Neural cell (in vitro differentiated cells): ENCODE measurements at regions not wholly inside any gene's neighbourhood (a gene's known extent, or its start where the extent isn't known, plus 50 kb on each side); places are given as distances from the start of the nearest gene placed in this dataset.

Experiments
- POLR2AphosphoS5 ChIP-seq: IDR thresholded peaks from 2 replicates; pipeline ENCODE4 v1.6.1; 2012
- RAD21 ChIP-seq: fragments of 450-650 bp; conservative IDR thresholded peaks from 2 replicates; pipeline ENCODE4 v1.6.1; 2014; ENCODE audit warnings: antibody characterized with exemption, mild to moderate bottlenecking, moderate library complexity
- TAF1 ChIP-seq: IDR thresholded peaks from 2 replicates; pipeline ENCODE4 v1.6.1; 2012; ENCODE audit warnings: low read depth
- TF ChIP-seq, protein P1 (sequence below): fragments of 450-650 bp; IDR thresholded peaks from 2 replicates; pipeline ENCODE4 v1.5.1; 2014; ENCODE audit warnings: antibody characterized with exemption, mild to moderate bottlenecking, moderate library complexity; ENCODE audit not compliant: poor library complexity, severe bottlenecking

DNA sequence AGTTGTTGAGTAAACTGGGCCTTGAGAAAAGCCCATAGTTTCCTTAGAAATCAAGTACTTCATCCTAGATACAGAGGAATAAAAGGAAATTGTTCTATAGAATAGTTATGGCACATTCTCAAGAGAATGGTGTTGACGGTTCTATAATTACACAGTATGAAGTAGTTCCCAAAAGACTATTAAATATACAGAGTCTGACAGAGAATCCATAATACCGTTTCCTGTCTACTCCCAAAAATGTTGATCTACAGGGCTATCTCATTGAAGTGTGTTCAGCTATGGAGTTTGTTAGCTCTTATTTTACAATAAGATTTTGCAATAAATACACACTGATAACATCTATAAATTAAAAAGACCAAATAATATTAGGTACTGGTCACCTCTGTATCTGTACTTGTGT lies 799.7 kb downstream of the RPS29 start:
- TF ChIP-seq, protein P1, sequence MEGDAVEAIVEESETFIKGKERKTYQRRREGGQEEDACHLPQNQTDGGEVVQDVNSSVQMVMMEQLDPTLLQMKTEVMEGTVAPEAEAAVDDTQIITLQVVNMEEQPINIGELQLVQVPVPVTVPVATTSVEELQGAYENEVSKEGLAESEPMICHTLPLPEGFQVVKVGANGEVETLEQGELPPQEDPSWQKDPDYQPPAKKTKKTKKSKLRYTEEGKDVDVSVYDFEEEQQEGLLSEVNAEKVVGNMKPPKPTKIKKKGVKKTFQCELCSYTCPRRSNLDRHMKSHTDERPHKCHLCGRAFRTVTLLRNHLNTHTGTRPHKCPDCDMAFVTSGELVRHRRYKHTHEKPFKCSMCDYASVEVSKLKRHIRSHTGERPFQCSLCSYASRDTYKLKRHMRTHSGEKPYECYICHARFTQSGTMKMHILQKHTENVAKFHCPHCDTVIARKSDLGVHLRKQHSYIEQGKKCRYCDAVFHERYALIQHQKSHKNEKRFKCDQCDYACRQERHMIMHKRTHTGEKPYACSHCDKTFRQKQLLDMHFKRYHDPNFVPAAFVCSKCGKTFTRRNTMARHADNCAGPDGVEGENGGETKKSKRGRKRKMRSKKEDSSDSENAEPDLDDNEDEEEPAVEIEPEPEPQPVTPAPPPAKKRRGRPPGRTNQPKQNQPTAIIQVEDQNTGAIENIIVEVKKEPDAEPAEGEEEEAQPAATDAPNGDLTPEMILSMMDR = no peak
- TF ChIP-seq POLR2AphosphoS5 (no peak), TAF1 (no peak), RAD21 (no peak)
